ENCODE measurements at regions not wholly inside any gene's neighbourhood (a gene's known extent, or its start where the extent isn't known, plus 50 kb on each side); places are given as distances from the start of the nearest gene placed in this dataset.

GRCh38 chr3:107428051-107428858 lies 51.0 kb downstream of the CCDC54 start:
- Histone ChIP-seq H3K4me3 (ENCODE audit: insufficient read depth, low read depth, low read length) (no peak overlapping the region), H3K27ac (ENCODE audit: insufficient read depth, low read depth, low read length, poor library complexity, severe bottlenecking) (no peak overlapping the region), H3K4me1 (ENCODE audit: control insufficient read depth, insufficient read depth, low read length) (peaks cover 7% of the 10 kb centered on the region), H3K27me3 (ENCODE audit: control insufficient read depth, insufficient read depth, low read length, poor library complexity, severe bottlenecking) (peaks cover 47% of the 10 kb centered on the region), H3K9me3 (ENCODE audit: control insufficient read depth, low read length) (no peaks in the 10 kb centered on the region), H3K36me3 (ENCODE audit: control insufficient read depth, insufficient read depth, low read length) (no peaks in the 10 kb centered on the region)
- 81 to 87% methylated on average over 2 to 4 of the region's 4 CpGs for WGBS, 2 experiments

- H3K36me3 ChIP-seq (ENCODE audit: control insufficient read depth, insufficient read depth, low read length), result no peaks in the 10 kb centered on the region
- peaks cover 7% of the 10 kb centered on the region for H3K4me1 ChIP-seq (ENCODE audit: control insufficient read depth, insufficient read depth, low read length)
- 5 to 6% methylated on average over 37 of the region's 37 CpGs for WGBS, 2 experiments
- no peaks in the 10 kb centered on the region for H3K9me3 ChIP-seq (ENCODE audit: control insufficient read depth, low read length)
- H3K27me3 ChIP-seq (ENCODE audit: control insufficient read depth, insufficient read depth, low read length, poor library complexity, severe bottlenecking), result peaks cover 54% of the 10 kb centered on the region
- no peak overlapping the region for H3K27ac ChIP-seq (ENCODE audit: insufficient read depth, low read depth, low read length, poor library complexity, severe bottlenecking)
- H3K4me3 ChIP-seq (ENCODE audit: insufficient read depth, low read depth, low read length), result peak overlapping the region; percentile 50
These were observed 52.3 kb downstream of the CCDC54 start for GRCh38 chr3:107429320-107430181.

- Histone ChIP-seq H3K9me3 (ENCODE audit: control insufficient read depth, low read length) (no peaks in the 10 kb centered on the region), H3K27ac (ENCODE audit: insufficient read depth, low read depth, low read length, poor library complexity, severe bottlenecking) (no peak overlapping the region), H3K4me3 (ENCODE audit: insufficient read depth, low read depth, low read length) (peak overlapping the region; percentile 60), H3K36me3 (ENCODE audit: control insufficient read depth, insufficient read depth, low read length) (no peaks in the 10 kb centered on the region), H3K27me3 (ENCODE audit: control insufficient read depth, insufficient read depth, low read length, poor library complexity, severe bottlenecking) (peaks cover 58% of the 10 kb centered on the region), H3K4me1 (ENCODE audit: control insufficient read depth, insufficient read depth, low read length) (peaks cover 7% of the 10 kb centered on the region)
- 29% methylated on average over 20 of the region's 23 CpGs for WGBS, 2 experiments
These were observed 53.2 kb downstream of the CCDC54 start for GRCh38 chr3:107430214-107430995.

- Histone ChIP-seq H3K27ac (ENCODE audit: insufficient read depth, low read depth, low read length, poor library complexity, severe bottlenecking) (no peak overlapping the region), H3K36me3 (ENCODE audit: control insufficient read depth, insufficient read depth, low read length) (no peaks in the 10 kb centered on the region), H3K4me1 (ENCODE audit: control insufficient read depth, insufficient read depth, low read length) (peaks cover 7% of the 10 kb centered on the region), H3K27me3 (ENCODE audit: control insufficient read depth, insufficient read depth, low read length, poor library complexity, severe bottlenecking) (peaks cover 58% of the 10 kb centered on the region), H3K4me3 (ENCODE audit: insufficient read depth, low read depth, low read length) (peak overlapping the region; percentile 60), H3K9me3 (ENCODE audit: control insufficient read depth, low read length) (no peaks in the 10 kb centered on the region)
- 5 to 9% methylated on average over 16 of the region's 16 CpGs for WGBS, 2 experiments
These were observed 53.7 kb downstream of the CCDC54 start for GRCh38 chr3:107430996-107431245.

GRCh38 chr3:107431246-107432012 lies 54.2 kb downstream of the CCDC54 start:
- Histone ChIP-seq H3K36me3 (ENCODE audit: control insufficient read depth, insufficient read depth, low read length) (no peaks in the 10 kb centered on the region), H3K4me3 (ENCODE audit: insufficient read depth, low read depth, low read length) (peak overlapping the region; percentile 60), H3K9me3 (ENCODE audit: control insufficient read depth, low read length) (no peaks in the 10 kb centered on the region), H3K27me3 (ENCODE audit: control insufficient read depth, insufficient read depth, low read length, poor library complexity, severe bottlenecking) (peaks cover 58% of the 10 kb centered on the region), H3K4me1 (ENCODE audit: control insufficient read depth, insufficient read depth, low read length) (peaks cover 7% of the 10 kb centered on the region), H3K27ac (ENCODE audit: insufficient read depth, low read depth, low read length, poor library complexity, severe bottlenecking) (no peak overlapping the region)
- WGBS, 2 experiments, result 0% methylated on average over 82 of the region's 83 CpGs

GRCh38 chr3:107432013-107432515 lies 54.8 kb downstream of the CCDC54 start:
- Histone ChIP-seq H3K27ac (ENCODE audit: insufficient read depth, low read depth, low read length, poor library complexity, severe bottlenecking) (no peak overlapping the region), H3K4me3 (ENCODE audit: insufficient read depth, low read depth, low read length) (peak overlapping the region; percentile 60), H3K27me3 (ENCODE audit: control insufficient read depth, insufficient read depth, low read length, poor library complexity, severe bottlenecking) (peaks cover 58% of the 10 kb centered on the region), H3K9me3 (ENCODE audit: control insufficient read depth, low read length) (no peaks in the 10 kb centered on the region), H3K36me3 (ENCODE audit: control insufficient read depth, insufficient read depth, low read length) (no peaks in the 10 kb centered on the region), H3K4me1 (ENCODE audit: control insufficient read depth, insufficient read depth, low read length) (peaks cover 7% of the 10 kb centered on the region)
- 20 to 24% methylated on average over 20 of the region's 20 CpGs for WGBS, 2 experiments

- WGBS, 2 experiments, result 96 to 100% methylated on average over 2 to 6 of the region's 8 CpGs
- no peak overlapping the region for H3K27ac ChIP-seq (ENCODE audit: insufficient read depth, low read depth, low read length, poor library complexity, severe bottlenecking)
- H3K4me3 ChIP-seq (ENCODE audit: insufficient read depth, low read depth, low read length), result no peak overlapping the region
These were observed 55.4 kb downstream of the CCDC54 start for GRCh38 chr3:107432646-107433045.

GRCh38 chr3:107436029-107436428 lies 58.8 kb downstream of the CCDC54 start:
- no peaks in the 10 kb centered on the region for H3K36me3 ChIP-seq (ENCODE audit: control insufficient read depth, insufficient read depth, low read length)
- H3K27me3 ChIP-seq (ENCODE audit: control insufficient read depth, insufficient read depth, low read length, poor library complexity, severe bottlenecking), result peaks cover 33% of the 10 kb centered on the region
- H3K4me3 ChIP-seq (ENCODE audit: insufficient read depth, low read depth, low read length), result no peak overlapping the region
- H3K9me3 ChIP-seq (ENCODE audit: control insufficient read depth, low read length), result no peaks in the 10 kb centered on the region
- H3K4me1 ChIP-seq (ENCODE audit: control insufficient read depth, insufficient read depth, low read length), result no peaks in the 10 kb centered on the region
- no peak overlapping the region for H3K27ac ChIP-seq (ENCODE audit: insufficient read depth, low read depth, low read length, poor library complexity, severe bottlenecking)

More at GRCh38 chr3:107432646-107433045, 55.4 kb downstream of the CCDC54 start:
- H3K27me3 ChIP-seq (ENCODE audit: control insufficient read depth, insufficient read depth, low read length, poor library complexity, severe bottlenecking), result peaks cover 58% of the 10 kb centered on the region
- no peaks in the 10 kb centered on the region for H3K9me3 ChIP-seq (ENCODE audit: control insufficient read depth, low read length)
- H3K36me3 ChIP-seq (ENCODE audit: control insufficient read depth, insufficient read depth, low read length), result no peaks in the 10 kb centered on the region
- H3K4me1 ChIP-seq (ENCODE audit: control insufficient read depth, insufficient read depth, low read length), result peaks cover 7% of the 10 kb centered on the region

- H3K9me3 ChIP-seq (ENCODE audit: control insufficient read depth, low read length), result no peaks in the 10 kb centered on the region
- WGBS, 2 experiments, result 91 to 95% methylated on average over 3 of the region's 3 CpGs
- no peak overlapping the region for H3K4me3 ChIP-seq (ENCODE audit: insufficient read depth, low read depth, low read length)
- H3K27me3 ChIP-seq (ENCODE audit: control insufficient read depth, insufficient read depth, low read length, poor library complexity, severe bottlenecking), result peaks cover 11% of the 10 kb centered on the region
- H3K27ac ChIP-seq (ENCODE audit: insufficient read depth, low read depth, low read length, poor library complexity, severe bottlenecking), result no peak overlapping the region
- H3K36me3 ChIP-seq (ENCODE audit: control insufficient read depth, insufficient read depth, low read length), result no peaks in the 10 kb centered on the region
- H3K4me1 ChIP-seq (ENCODE audit: control insufficient read depth, insufficient read depth, low read length), result no peaks in the 10 kb centered on the region
These were observed 61.4 kb downstream of the CCDC54 start for GRCh38 chr3:107438671-107439070.

All from ectodermal cell (in vitro differentiated cells).